8988T (cell line): ENCODE measurements at regions not wholly inside any gene's neighbourhood (a gene's known extent, or its start where the extent isn't known, plus 50 kb on each side); places are given as distances from the start of the nearest gene placed in this dataset.

Experiments
- DNase-seq: peaks from one replicate; pipeline ENCODE4 v3.0.0; 2011

DNA sequence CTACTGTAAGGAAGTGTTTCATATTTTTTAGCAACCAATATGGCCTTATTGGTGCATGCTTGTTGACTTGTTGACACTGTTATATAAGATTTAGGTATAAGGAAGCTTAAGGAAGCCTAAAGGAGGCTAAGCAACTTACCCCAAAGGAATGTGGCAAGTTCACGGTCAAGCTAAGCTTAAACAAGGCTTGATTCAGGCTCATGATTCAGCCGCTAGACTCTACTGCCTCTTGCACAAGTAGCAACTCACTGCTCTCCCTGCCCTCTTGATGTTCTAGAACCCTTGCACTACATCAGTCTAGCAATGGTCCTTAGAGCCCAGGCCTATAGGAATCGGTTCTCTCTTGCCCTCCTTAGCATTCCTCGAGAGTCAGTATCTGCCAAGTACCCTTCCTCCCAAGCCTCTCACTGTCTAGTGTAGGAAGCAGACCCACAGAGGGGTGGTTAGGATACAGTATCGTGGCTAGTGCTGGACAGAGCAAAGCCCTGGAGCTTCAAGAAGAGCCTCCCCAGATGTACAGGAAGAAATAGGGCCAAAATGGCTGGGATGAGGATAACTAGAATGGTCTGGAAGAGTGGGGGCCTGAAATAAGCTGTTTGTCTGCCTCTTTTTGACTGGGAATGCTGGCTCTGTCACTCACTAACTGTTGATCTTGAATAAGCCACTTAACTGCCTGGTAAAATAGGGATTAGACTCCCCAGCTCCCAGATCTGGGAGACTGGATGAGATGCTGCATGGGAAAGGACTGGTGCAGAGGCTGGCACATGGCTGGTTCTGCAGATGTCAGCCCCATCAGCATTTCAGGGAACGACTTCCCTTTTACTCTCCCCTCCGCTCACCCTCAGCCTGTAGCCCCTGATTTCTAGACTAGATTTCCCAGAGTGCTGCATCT lies 122.2 kb downstream of the NAV1 start:
- DNase-seq: no peak

DNA sequence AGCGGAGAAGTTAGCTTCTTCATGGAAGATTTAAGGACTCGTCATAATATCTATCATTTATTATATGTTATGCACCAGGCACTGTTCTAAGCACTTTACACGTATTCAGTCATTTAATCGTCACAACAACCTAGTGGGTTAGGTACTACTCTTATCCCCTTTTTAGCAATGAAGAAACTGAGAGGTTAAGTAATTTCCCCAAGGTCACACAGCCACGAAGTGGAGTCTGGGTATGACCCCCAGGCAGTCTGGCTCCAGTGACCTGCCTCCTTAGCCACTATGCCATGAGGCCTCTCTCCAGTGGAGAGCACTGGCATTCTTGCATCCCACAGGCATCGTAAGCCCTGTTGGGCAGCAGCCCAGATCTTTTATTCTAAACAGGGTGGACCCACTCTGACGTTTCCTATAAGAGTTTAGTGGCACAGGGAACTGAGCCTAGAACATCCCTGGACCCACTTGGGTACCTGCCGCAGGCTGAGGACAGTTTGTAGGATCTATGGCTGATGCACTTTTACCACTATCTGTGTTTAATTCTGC lies 123.0 kb downstream of the NAV1 start:
- no peak for DNase-seq

DNA sequence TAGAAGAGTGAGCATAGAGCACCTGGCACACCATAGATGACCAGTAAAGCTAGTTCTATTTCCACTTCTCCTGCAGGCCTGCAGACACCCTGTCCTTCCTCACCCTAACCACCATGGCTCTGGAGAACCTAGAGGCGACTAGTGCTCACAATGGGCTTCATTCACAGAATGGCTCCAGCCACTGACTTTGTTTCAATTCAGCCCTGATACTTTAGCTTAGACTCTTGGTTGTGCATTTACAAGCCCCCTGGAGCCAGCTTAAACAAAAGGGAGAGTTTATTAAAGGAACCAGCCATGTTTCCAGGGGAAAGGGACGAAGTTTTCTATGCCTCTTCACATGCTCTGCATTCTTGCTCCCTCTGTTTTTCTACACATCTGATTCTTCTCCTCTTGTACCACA lies 123.7 kb downstream of the NAV1 start:
- no peak for DNase-seq

DNA sequence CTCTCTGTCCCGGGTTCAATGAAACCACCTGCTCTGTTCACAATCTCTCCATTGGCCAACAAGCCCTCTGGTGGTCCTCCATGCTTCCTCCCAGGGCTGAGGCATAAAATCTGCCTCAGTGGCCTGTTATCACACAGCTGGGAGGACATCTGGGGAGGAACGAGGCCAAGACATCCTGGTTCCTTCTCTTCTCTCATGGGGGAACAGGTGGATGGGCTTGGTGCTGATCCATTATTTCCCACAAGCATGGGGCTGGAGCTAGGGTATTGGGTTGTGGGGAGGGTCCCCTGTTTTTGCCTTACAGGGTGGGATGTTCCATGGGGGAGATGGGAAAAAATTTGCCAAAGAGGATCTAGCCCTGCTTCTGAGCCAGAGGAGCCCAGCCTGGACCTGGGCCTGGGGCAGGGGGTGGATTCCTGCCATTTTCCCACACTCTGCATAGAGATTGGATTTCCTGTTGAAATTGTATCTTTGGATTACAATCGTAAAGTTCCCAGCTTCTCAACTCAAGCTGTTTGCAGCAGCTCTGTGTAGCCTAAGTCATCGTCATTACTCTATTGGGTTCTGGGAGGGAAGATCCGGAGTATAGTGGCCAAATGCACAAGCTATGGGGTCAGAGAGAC lies 124.7 kb downstream of the NAV1 start:
- DNase-seq: no peak

DNA sequence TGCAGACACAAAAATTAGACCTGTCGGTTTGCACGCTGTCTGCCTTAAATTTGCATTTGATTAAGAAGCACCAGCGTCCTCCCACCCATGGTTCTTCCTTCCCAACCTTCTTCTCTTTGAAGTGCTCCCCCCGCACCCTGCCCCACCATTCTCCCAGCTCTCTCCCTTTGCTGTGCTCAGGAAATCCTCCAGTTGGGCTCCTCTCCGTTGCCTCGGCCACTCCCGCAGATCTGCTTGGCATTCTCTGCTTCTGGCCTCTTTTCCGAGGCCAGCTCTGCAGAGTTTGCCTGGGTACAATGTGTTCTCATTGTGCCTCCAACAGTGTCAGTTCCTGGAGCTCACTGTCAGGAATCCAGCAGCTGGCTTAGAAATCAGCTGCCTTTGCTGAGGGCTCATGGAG lies 126.1 kb downstream of the NAV1 start:
- no peak for DNase-seq

DNA sequence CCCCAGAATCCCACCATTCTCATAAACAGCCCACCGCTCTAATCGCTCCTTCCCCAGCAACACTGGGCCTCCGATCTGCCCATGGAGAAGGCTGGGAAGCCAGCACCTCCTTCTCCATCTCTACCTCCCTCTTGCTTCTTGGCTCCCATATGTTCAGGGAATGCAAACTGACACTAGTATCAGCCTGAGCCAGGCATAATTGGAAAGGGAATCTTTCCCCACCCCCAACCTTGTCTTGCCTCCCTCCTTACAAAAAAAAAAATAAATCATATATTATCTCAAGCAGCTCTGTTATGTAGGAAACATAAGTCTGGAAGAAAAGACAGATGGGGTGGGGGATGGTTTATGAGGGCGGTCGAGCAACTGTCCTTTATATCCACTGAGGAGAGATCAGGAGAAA lies 127.2 kb downstream of the NAV1 start:
- DNase-seq: no peak

DNA sequence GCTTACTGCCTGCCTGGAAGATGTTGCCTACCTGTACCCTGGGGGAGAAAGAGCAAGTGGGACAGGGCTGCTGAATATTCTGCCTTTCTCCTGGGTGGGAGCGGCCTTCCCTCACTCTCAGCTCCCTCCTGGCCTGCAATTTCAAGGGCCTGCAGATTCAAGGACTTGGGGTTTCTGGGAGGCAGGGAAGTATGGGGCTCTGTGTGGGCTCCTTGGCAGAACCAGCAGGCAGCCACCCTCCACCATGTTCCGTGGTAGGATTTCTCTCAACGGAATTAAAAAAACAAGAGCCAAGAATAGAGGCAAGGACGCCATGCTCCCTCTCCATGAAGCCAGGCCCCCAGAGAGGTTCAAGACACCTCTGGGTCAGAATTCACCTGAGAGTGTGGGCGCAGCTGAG lies 127.7 kb downstream of the NAV1 start:
- DNase-seq: no peak

DNA sequence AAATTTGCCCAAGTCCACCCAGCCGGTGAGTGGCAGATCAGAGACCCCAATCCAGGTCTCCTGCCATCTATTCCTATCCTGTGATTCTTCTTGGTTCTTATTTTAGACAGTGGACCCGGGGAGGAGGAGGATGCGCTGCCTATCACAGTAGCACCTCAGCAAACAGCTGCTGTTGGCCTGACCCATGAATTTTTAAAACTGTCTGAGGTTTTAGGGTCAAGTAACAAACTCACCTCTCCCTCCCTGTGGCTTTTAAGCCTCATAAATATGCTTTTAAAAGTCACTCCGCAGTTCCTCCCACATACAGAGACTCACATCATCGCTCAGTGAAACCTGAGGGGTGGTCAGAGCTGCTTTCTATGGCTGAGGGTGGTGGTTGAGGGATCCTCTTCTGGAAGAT lies 128.6 kb downstream of the NAV1 start:
- DNase-seq: no peak

DNA sequence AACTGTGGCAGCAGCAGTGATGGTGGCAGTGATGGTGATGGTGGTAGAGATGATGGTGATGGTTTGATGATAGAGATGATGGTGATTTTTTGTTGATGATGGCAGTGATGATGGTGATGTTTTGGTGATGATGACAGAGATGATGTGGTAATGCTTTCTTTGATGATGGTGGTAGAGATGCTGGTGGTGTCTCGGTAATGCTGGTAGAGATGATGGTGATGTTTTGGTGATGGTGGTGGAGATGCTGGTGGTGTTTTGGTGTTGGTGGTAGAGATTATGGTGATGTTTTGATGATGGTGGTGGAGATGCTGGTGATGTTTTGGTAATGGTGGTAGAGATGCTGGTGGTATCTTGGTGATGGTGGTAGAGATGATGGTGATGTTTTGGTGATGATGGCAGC lies 131.6 kb downstream of the NAV1 start:
- no peak for DNase-seq

DNA sequence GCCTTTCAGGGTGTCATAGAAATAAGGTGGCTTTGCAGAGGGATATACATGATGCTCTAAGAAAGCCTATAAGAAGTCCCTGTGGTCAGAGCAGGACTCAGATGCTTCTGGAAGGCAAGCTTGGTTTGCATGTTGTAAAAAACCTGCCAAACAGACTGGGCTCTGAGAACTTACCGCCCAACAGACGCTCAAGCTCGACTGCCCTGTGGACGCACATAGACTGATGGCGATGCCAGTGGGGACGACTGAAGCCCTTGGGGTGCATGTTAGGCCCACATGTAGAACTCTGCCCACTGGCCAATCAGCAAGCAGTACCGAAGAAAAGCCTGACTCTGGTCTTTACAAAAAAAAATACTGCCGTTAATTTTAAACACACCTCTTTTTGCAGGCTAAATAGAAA lies 133.8 kb downstream of the NAV1 start:
- no peak for DNase-seq

DNA sequence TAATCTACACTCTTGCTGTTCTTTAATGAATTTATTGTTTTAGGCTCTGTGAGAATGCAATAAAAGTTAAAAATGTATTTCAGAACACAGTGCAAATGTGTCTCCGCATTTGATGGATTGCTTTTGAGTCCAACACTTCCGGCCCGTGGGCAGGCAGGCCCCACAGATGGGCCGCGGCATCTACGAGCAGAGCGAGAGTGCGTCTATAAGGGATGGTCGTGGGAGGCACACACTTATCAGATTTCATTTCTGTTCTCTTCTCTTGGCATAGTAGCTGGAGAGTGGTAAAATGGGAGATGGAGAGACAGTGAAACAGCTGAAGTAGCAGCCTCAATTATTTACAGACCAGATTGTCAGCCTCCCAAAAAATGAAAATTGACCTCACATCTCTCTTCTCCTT lies 134.2 kb downstream of the NAV1 start:
- DNase-seq: no peak

DNA sequence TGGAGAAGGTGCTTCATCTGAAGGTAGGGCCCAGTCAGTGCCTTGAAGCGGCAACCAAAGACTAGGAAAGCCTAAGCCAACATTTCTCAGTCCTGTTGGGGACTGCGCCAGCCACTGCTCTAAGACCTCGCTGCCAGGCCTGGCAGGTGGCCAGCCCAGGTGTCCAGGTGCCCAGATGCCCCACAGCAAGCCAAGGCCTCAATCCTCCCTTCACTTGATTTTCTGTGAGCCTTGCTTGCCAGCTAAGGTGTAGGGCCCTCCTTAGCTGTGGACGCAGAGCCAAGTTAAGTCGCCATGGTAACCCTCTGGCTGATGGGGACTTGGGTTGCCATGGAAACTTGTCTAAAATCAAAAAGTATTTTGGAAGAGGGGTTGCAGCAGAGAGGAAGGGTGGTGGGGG lies 135.0 kb downstream of the NAV1 start:
- DNase-seq: no peak

DNA sequence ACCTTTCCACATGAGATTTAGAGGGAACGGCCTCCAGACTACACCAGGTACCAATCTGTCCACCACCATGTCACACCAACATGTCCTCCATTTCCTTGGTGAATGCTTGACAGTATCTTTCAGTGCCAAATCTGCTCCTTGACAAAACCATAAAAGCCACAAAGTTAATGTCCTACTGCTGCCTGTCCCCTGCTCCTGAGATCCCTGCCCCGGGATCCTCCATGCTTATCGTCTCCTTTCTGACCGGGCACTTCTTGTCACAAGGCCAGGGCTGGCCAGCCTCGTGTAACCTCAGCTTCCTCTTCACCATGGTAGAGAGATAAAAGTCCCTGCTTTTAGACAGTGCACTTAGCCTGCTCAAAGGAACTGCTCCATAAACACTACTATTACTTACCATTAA lies 136.2 kb downstream of the NAV1 start:
- DNase-seq: no peak

DNA sequence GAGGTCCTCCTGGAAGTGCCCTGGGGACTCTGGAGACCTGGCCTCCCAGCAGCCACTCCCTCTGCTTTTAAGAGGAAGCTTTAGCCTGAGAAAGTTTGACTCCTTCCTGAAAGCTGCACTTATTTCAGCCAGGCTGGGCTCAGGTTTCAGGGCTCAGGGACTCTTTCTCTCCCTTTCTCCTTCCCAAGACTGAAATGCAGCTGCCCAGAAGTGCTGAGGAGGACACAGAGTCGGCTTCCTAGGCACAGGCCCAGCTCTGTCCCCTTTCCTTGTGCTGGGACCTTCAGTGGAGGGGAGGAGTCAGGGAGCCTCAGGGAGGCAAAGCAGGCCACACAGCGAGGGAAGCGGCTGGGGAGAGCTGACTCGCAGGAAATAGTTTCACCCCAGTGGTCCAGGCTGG lies 137.3 kb downstream of the NAV1 start:
- no peak for DNase-seq

DNA sequence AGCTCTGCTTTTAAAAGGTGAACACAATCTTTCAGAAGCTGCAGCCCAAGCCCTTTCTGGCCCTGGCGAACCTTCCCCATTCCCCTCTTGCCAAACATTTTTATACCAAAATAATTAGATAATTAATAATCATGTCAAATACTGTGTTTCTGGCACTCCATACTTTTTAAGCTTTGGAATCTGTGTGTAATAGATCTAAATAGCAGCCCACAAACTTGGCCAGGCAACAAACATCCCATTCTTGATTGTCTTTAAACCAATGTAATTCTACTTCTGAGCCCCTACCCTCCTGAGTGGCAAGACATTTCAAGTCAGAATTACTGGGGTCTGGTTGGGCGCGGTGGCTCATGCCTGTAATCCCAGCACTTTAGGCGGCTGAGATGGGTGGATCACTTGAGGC lies 137.7 kb downstream of the NAV1 start:
- DNase-seq: no peak

DNA sequence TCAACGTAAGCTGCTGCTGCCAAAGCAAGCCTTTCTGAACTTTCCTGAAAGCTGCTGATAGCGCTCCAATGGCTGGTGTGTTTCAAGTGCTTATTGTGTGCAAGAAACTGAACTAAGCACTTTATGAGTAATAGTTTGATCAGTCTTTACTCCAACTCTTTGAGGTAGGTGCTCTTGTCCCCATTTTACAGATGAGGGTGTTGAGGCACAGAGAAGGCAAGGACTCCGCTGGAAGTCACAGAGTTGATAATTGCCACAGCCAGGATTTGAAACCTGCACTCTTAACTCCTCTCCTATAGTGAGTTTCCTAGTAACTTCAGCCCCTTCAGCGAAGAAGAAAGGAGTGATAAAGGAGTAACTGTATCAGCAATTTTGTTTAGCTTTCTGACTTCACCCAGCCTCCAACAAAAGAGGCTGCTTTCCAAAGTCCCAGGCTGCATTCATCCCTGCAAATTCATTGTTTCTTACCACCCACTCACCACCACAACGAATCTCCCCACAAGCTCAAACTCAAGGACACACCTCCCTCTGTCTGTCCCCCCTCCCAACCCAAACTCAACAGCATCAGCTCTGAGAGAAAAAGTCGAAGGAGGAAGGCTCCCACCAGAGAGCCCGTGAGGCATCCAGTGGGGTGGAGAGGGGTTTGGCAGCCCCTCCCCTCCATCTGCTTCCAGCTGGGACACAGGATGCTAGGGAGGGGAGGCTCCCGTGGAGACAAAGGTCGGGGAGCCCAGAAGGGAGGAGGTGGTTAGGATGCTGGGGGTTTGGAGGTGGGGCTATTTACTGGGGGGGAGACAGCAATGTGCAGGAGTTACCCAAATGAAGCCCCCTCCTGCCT lies 139.6 kb downstream of the NAV1 start:
- no peak for DNase-seq

DNA sequence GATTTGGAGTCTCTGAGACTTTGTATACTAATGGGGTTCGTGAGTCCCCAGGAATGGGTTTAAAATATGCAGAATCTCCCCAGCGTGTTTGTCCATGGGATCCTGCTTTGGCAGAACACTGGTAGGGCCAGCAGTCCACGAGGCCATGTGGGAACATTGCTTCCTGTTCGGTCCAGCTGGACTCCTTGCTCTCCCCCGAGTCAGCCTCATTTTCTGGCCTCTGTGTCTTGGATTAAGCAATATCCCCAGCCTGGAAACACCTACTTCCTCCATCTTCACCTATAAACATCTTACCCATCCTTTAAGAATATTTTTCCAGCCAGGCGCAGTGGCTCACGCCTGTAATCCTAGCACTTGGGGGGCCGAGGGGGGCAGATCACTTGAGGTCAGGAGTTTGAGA lies 142.4 kb downstream of the NAV1 start:
- no peak for DNase-seq

DNA sequence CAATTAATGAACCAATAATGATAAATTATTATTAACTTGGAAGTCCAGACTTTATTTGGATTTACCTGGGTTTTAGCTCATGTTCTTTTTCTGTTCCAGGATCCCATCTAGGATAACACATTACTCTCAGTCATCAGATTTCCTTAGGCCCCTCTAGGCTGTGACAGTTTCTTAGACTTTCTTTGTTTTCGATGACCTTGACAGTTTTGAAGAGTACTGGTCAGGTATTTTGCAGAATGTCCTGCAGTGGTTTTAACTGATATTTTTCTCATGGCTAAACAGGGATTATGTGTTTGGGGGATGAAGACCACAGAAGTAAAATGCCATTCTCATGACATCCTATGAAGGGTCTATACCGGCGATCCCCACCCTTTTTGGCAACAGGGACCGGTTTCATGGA lies 144.0 kb downstream of the NAV1 start:
- no peak for DNase-seq

DNA sequence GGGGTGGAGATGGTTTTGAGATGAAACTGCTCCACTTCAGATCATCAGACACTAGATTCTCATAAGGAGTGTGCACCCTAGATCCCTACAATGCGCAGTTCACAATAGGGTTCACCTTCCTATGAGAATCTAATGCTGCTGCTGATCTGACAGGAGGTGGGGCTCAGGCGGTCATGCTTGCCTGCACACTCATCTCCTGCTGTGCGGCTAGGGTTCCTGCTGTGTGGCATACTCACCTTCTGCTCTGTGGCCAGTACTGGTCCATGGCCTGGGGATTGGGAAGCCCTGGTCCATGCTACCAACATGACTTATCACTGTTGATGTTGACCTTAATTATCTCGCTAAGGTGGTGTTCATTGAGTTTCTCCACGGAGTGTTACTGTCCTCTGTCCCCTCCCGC lies 144.5 kb downstream of the NAV1 start:
- no peak for DNase-seq

DNA sequence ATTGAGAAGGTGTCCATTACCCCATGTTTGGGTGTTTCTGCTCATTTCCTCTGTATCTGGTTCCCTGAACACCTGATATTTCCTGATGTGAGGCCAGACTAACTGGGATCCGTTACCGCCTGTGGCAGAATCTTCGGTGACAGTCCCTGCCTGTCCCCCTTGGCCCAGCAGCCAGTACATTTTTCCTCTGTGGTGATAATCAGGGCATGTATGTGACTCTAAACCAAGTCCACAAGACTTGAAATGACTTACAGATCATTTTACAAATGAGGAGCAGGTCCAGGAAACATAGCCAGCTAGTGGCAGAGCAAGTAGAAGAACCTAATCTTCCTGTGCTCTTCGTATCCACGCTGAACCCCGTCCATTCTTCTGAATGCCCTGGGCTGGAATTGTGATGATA lies 143.5 kb upstream of the IPO9 start:
- no peak for DNase-seq

DNA sequence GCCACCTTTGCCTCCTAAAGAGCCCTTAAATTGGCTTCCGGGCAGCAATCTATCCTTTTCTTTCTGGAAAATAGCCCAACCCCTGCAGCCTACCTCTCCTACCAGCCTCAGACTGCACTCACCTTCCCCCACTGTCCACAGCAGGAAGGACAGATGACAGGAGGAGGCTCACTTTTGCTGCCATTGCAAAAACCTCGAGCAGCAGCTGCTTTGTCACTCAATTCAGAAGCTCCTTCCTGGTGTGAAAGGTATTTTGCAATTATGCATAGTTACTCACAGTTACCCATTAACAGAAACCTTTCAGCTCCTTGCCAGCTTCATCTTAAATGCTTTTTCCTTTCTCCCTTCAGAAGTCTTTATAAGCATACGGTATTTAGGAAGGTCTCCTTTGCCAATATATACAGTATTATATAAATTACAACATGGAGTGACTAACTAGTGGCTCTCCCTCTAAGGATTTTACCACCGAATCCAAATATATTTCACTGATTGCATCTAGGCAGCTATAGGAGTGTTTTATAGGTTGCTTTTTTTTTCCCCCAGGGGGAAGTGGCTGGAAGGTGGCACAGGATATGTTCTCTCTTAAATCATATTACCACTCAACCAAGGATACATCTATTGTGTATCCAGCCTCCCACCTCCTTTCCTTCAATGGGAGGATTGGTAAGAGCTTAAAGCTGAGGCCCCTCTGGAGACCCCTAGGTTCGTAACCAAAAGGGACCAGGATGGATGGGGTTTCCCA lies 142.1 kb upstream of the IPO9 start:
- no peak for DNase-seq

DNA sequence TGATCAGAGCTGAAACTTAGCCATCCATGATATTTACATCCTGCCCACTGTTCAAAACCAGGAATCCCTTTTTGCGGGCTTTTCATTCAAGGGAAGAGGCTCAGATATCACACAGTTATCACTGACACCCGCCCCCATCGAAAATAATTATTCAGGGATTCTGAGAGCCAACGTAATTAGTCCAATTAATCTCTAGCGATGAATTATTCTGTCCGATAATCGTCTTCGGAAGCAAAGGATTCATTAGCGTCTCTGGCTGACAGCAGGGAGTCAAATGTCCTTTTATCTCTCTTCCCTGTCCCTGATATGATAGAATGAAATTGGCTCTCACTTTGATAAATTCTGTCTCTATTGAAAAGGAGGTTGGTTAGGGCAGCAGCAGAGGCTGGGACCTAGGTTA lies 140.4 kb upstream of the IPO9 start:
- no peak for DNase-seq

DNA sequence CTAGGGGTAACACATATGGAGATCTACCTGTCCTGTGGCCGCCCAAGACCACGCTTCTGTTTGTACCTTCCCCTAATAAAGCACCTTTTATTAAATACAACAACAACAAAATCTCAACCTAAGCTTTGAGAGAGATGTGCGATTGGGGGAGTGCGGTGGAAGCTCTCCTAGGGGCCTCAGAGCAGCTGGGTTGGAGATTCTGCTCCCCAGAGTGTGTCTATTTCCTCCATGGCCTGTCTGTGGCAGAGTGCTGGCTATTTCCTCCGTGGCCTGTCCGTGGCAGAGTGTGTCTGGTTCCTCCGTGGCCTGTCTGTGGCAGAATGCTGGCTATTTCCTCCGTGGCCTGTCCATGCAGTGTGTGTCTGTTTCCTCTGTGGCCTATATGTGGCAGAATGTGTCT lies 139.3 kb upstream of the IPO9 start:
- DNase-seq: no peak
